HEK293T (cell line): ENCODE measurements at regions not wholly inside any gene's neighbourhood (a gene's known extent, or its start where the extent isn't known, plus 50 kb on each side); places are given as distances from the start of the nearest gene placed in this dataset.

Experiments
- BHLHE40 ChIP-seq: fragments of 450-650 bp; IDR thresholded peaks from 2 replicates; pipeline ENCODE4 v1.6.1; 2016; ENCODE audit warnings: mild to moderate bottlenecking, moderate library complexity, borderline replicate concordance
- ELF4 ChIP-seq: fragments of 450-650 bp; IDR thresholded peaks from 2 replicates; pipeline ENCODE4 v1.6.1; 2017; ENCODE audit warnings: antibody characterized with exemption
- FOXA1 ChIP-seq: fragments of 450-650 bp; IDR thresholded peaks from 2 replicates; pipeline ENCODE4 v1.6.1; 2016; ENCODE audit warnings: mild to moderate bottlenecking
- FOXK2 ChIP-seq: fragments of 450-650 bp; IDR thresholded peaks from 2 replicates; pipeline ENCODE4 v1.6.1; 2016; ENCODE audit warnings: mild to moderate bottlenecking
- FOXM1 ChIP-seq: fragments of 450-650 bp; IDR thresholded peaks from 2 replicates; pipeline ENCODE4 v1.6.1; 2017; ENCODE audit warnings: mild to moderate bottlenecking, borderline replicate concordance
- HDGF ChIP-seq: fragments of 450-650 bp; IDR thresholded peaks from 2 replicates; pipeline ENCODE4 v1.6.1; 2017; ENCODE audit warnings: antibody characterized with exemption, borderline replicate concordance
- L3MBTL2 ChIP-seq: fragments of 450-650 bp; conservative IDR thresholded peaks from 2 replicates; pipeline ENCODE4 v1.6.1; 2016; ENCODE audit warnings: mild to moderate bottlenecking
- LEF1 ChIP-seq: fragments of 450-650 bp; IDR thresholded peaks from 2 replicates; pipeline ENCODE4 v1.6.1; 2017; ENCODE audit warnings: mild to moderate bottlenecking, borderline replicate concordance
- PKNOX1 ChIP-seq: fragments of 450-650 bp; IDR thresholded peaks from 2 replicates; pipeline ENCODE4 v1.6.1; 2016
- SP1 ChIP-seq: fragments of 450-650 bp; IDR thresholded peaks from 2 replicates; pipeline ENCODE4 v1.6.1; 2017
- SUZ12 ChIP-seq: fragments of 450-650 bp; IDR thresholded peaks from 2 replicates; pipeline ENCODE4 v1.6.1; 2016; ENCODE audit warnings: mild to moderate bottlenecking
- TARDBP ChIP-seq: fragments of 450-650 bp; IDR thresholded peaks from 2 replicates; pipeline ENCODE4 v1.6.1; 2016
- ZNF384 ChIP-seq: fragments of 450-650 bp; IDR thresholded peaks from 2 replicates; pipeline ENCODE4 v1.6.1; 2016

- TF ChIP-seq SP1 (no peak), TARDBP (no peak), BHLHE40 (no peak), FOXK2 (no peak), FOXA1 (no peak), SUZ12 (no peak), FOXM1 (no peak), PKNOX1 (no peak), ZNF384 (no peak), HDGF (no peak), L3MBTL2 (no peak), ELF4 (no peak), LEF1 (no peak)
Measured at GRCh38 chr1:81731989-81732388, 68.7 kb upstream of the ADGRL2 start.
